GM18499 (cell line): ENCODE measurements at regions not wholly inside any gene's neighbourhood (a gene's known extent, or its start where the extent isn't known, plus 50 kb on each side); places are given as distances from the start of the nearest gene placed in this dataset.

Experiments used
- ATAC-seq: cut with Tn5 transposase; IDR thresholded peaks from one replicate; pipeline ENCODE4 v1.9.1; 2021; ENCODE audit warnings: moderate number of reproducible peaks; ENCODE audit not compliant: insufficient read depth, unreplicated experiment

- no peak for ATAC-seq
Observed at GRCh38 chr15:100780208-100780800, 99.3 kb upstream of the ALDH1A3 start.

GRCh38 chr15:100781061-100781960 is 98.3 kb upstream of the ALDH1A3 start:
- ATAC-seq: no peak

GRCh38 chr15:100781961-100782530 is 97.6 kb upstream of the ALDH1A3 start:
- no peak for ATAC-seq

- no peak for ATAC-seq
Observed at GRCh38 chr15:100783291-100783690, 96.3 kb upstream of the ALDH1A3 start.

GRCh38 chr15:100783760-100784492 is 95.7 kb upstream of the ALDH1A3 start:
- ATAC-seq: no peak

- ATAC-seq: no peak
Observed at GRCh38 chr15:100784493-100785180, 95.0 kb upstream of the ALDH1A3 start.

GRCh38 chr15:100785181-100786138 is 94.2 kb upstream of the ALDH1A3 start:
- no peak for ATAC-seq

GRCh38 chr15:100786139-100786531 is 93.5 kb upstream of the ALDH1A3 start:
- ATAC-seq: no peak

- ATAC-seq: no peak
Observed at GRCh38 chr15:100786901-100787566, 92.6 kb upstream of the ALDH1A3 start.

GRCh38 chr15:100787567-100788417 is 91.8 kb upstream of the ALDH1A3 start:
- no peak for ATAC-seq

- ATAC-seq: no peak
Observed at GRCh38 chr15:100788418-100789105, 91.1 kb upstream of the ALDH1A3 start.

- no peak for ATAC-seq
Observed at GRCh38 chr15:100790786-100791265, 88.8 kb upstream of the ALDH1A3 start.

GRCh38 chr15:100794008-100794407 is 85.6 kb upstream of the ALDH1A3 start:
- no peak for ATAC-seq

- ATAC-seq: no peak
Observed at GRCh38 chr15:100801256-100801900, 78.3 kb upstream of the ALDH1A3 start.

- ATAC-seq: no peak
Observed at GRCh38 chr15:100802421-100803170, 77.0 kb upstream of the ALDH1A3 start.

- no peak for ATAC-seq
Observed at GRCh38 chr15:100803171-100803440, 76.5 kb upstream of the ALDH1A3 start.
